Activated CD4-positive, CD25-positive, alpha-beta regulatory T cell treated with anti-CD3 and anti-CD28 coated beads, Interleukin-2, amount 50 U/mL, for 16 hours (primary cell): ENCODE measurements at regions not wholly inside any gene's neighbourhood (a gene's known extent, or its start where the extent isn't known, plus 50 kb on each side); places are given as distances from the start of the nearest gene placed in this dataset.

Experiments used
- DNase-seq: peaks from one replicate; pipeline ENCODE4 v3.0.0-alpha.2; 2020; ENCODE audit warnings: low read depth, low spot score

- DNase-seq, result no peak
Observed at GRCh38 chr4:14431155-14432134, 570.8 kb upstream of the CPEB2 start.

- no peak for DNase-seq
Observed at GRCh38 chr4:14434483-14434882, 567.8 kb upstream of the CPEB2 start.

- DNase-seq, result no peak
Observed at GRCh38 chr4:14434916-14435315, 567.4 kb upstream of the CPEB2 start.

GRCh38 chr4:14441561-14441960, 560.7 kb upstream of the CPEB2 start:
- DNase-seq, result no peak

GRCh38 chr4:14445882-14446281, 556.4 kb upstream of the CPEB2 start:
- DNase-seq, result no peak

GRCh38 chr4:14446311-14446710, 556.0 kb upstream of the CPEB2 start:
- no peak for DNase-seq

GRCh38 chr4:14446904-14447303, 555.4 kb upstream of the CPEB2 start:
- no peak for DNase-seq

- DNase-seq, result no peak
Observed at GRCh38 chr4:14449308-14449707, 553.0 kb upstream of the CPEB2 start.

- DNase-seq, result no peak
Observed at GRCh38 chr4:14452001-14452400, 550.3 kb upstream of the CPEB2 start.

- no peak for DNase-seq
Observed at GRCh38 chr4:14452764-14453163, 549.5 kb upstream of the CPEB2 start.

GRCh38 chr4:14458463-14458862, 543.8 kb upstream of the CPEB2 start:
- no peak for DNase-seq

GRCh38 chr4:14465057-14465456, 537.2 kb upstream of the CPEB2 start:
- DNase-seq, result no peak

- no peak for DNase-seq
Observed at GRCh38 chr4:14465507-14465906, 536.8 kb upstream of the CPEB2 start.

GRCh38 chr4:14478504-14478903, 523.8 kb upstream of the CPEB2 start:
- no peak for DNase-seq

GRCh38 chr4:14496408-14496807, 505.9 kb upstream of the CPEB2 start:
- DNase-seq, result no peak

- no peak for DNase-seq
Observed at GRCh38 chr4:14496969-14497368, 505.3 kb upstream of the CPEB2 start.

GRCh38 chr4:14504162-14504561, 498.1 kb upstream of the CPEB2 start:
- no peak for DNase-seq

- no peak for DNase-seq
Observed at GRCh38 chr4:14513471-14513870, 488.8 kb upstream of the CPEB2 start.

GRCh38 chr4:14515556-14515955, 486.7 kb upstream of the CPEB2 start:
- DNase-seq, result no peak

GRCh38 chr4:14518136-14518535, 484.1 kb upstream of the CPEB2 start:
- DNase-seq, result no peak

- no peak for DNase-seq
Observed at GRCh38 chr4:14520171-14520570, 482.1 kb upstream of the CPEB2 start.

GRCh38 chr4:14524276-14524675, 478.0 kb upstream of the CPEB2 start:
- DNase-seq, result no peak

GRCh38 chr4:14528918-14529317, 473.4 kb upstream of the CPEB2 start:
- DNase-seq, result no peak
